IMR-90 (cell line): ENCODE measurements at regions not wholly inside any gene's neighbourhood (a gene's known extent, or its start where the extent isn't known, plus 50 kb on each side); places are given as distances from the start of the nearest gene placed in this dataset.

ENCODE experiments used
- ATAC-seq: fragments of 200-7000 bp; cut with Tn5 transposase; 2 replicates; pipeline ENCODE4 v1.9.1; 2020; ENCODE audit warnings: low read depth, mild to moderate bottlenecking, moderate library complexity
- BruUV-seq: library from RNA; stranded (reverse); fragments of 400-500 nt; replicated peaks from 2 replicates; lab custom pipeline; 2021; lab: Mats Ljungman, UMichigan
- CTCF ChIA-PET: fragments of 300-600 bp; formaldehyde crosslinking; extraction: SDS; loops from one replicate; lab custom pipeline; 2021; ENCODE audit warnings: antibody characterized with exemption; lab: Yijun Ruan, JAX
- POLR2A ChIA-PET: fragments of 300-600 bp; sonication (Branson Sonifier 250); formaldehyde crosslinking; loops from one replicate; lab custom pipeline; 2022; ENCODE audit warnings: antibody characterized with exemption; ENCODE audit not compliant: unreplicated experiment; lab: Charles Lee
- DNase-seq: peaks from one replicate; pipeline ENCODE4 v3.0.0; 2013
- H2AFZ ChIP-seq: replicated peaks from 2 replicates; pipeline ENCODE3; 2013; ENCODE audit warnings: low read length, mild to moderate bottlenecking; ENCODE audit not compliant: poor library complexity
- H2AK5ac ChIP-seq: 2 replicates; pipeline ENCODE4 v1.6.1; 2013; ENCODE audit warnings: low read depth, low read length, inconsistent platforms
- H2AK9ac ChIP-seq: replicated peaks from 2 replicates; pipeline ENCODE3; 2013; ENCODE audit warnings: mild to moderate bottlenecking, low read depth, low read length, moderate library complexity; ENCODE audit not compliant: poor library complexity
- H2BK120ac ChIP-seq: 2 replicates; pipeline ENCODE4 v1.6.1; 2013; ENCODE audit warnings: low read depth, low read length, inconsistent platforms
- H2BK15ac ChIP-seq: 3 replicates; pipeline ENCODE4 v1.6.1; 2013; ENCODE audit warnings: low read depth, low read length, inconsistent platforms
- H2BK20ac ChIP-seq: 2 replicates; pipeline ENCODE4 v1.6.1; 2013; ENCODE audit warnings: low read depth, mild to moderate bottlenecking, inconsistent platforms, low read length, moderate library complexity
- H2BK5ac ChIP-seq: 2 replicates; pipeline ENCODE4 v1.6.1; 2013; ENCODE audit warnings: mild to moderate bottlenecking, low read depth, low read length, inconsistent platforms; ENCODE audit not compliant: poor library complexity, severe bottlenecking
- H3K14ac ChIP-seq: replicated peaks from 2 replicates; pipeline ENCODE4 v1.6.1; 2013; ENCODE audit warnings: low read depth, low read length, inconsistent platforms
- H3K18ac ChIP-seq: 2 replicates; pipeline ENCODE4 v1.6.1; 2013; ENCODE audit warnings: low read depth, low read length, control low read depth
- H3K23ac ChIP-seq: 2 replicates; pipeline ENCODE4 v1.6.1; 2013; ENCODE audit warnings: low read depth, low read length, inconsistent platforms
- H3K27ac ChIP-seq: 2 replicates; pipeline ENCODE4 v1.5.1; 2013; ENCODE audit warnings: mild to moderate bottlenecking, control low read depth, low read length; ENCODE audit not compliant: insufficient read depth
- H3K27me3 ChIP-seq: 2 replicates; pipeline ENCODE4 v1.6.1; 2013; ENCODE audit warnings: low read length; ENCODE audit not compliant: control insufficient read depth, insufficient read depth
- H3K36me3 ChIP-seq: 2 replicates; pipeline ENCODE4 v1.6.1; 2013; ENCODE audit warnings: low read length, mixed read lengths; ENCODE audit not compliant: control insufficient read depth, insufficient read depth
- H3K4ac ChIP-seq: 2 replicates; pipeline ENCODE4 v1.6.1; 2013; ENCODE audit warnings: low read depth, low read length, inconsistent platforms
- H3K4me1 ChIP-seq: 2 replicates; pipeline ENCODE4 v1.6.1; 2013; ENCODE audit warnings: low read length, mixed read lengths; ENCODE audit not compliant: control insufficient read depth, insufficient read depth
- H3K4me2 ChIP-seq: 2 replicates; pipeline ENCODE4 v1.6.1; 2013; ENCODE audit warnings: low read depth, mild to moderate bottlenecking, control low read depth, low read length, moderate library complexity
- H3K4me3 ChIP-seq: 2 replicates; pipeline ENCODE4 v1.5.1; 2013; ENCODE audit warnings: low read depth, mild to moderate bottlenecking, control low read depth, low read length, moderate library complexity; ENCODE audit not compliant: insufficient read depth
- H3K56ac ChIP-seq: 2 replicates; pipeline ENCODE4 v1.6.1; 2013; ENCODE audit warnings: low read length, inconsistent platforms; ENCODE audit not compliant: insufficient read depth; ENCODE audit errors: extremely low read depth
- H3K79me1 ChIP-seq, 2 experiments: 2 replicates each; pipeline ENCODE4 v1.6.1; 2013; ENCODE audit warnings: low read length in 2 of 2, inconsistent platforms in 1 of 2, low read depth in 1 of 2
- H3K9ac ChIP-seq: 2 replicates; pipeline ENCODE4 v1.6.1; 2013; ENCODE audit warnings: low read depth, low read length, control low read depth
- H3K9me1 ChIP-seq: 2 replicates; pipeline ENCODE4 v1.6.1; 2013; ENCODE audit warnings: low read length, inconsistent platforms; ENCODE audit not compliant: insufficient read depth
- H3K9me3 ChIP-seq: 2 replicates; pipeline ENCODE4 v1.6.1; 2013; ENCODE audit warnings: low read length; ENCODE audit not compliant: control insufficient read depth, insufficient read depth
- H4K20me1 ChIP-seq: 2 replicates; pipeline ENCODE4 v1.6.1; 2013; ENCODE audit warnings: low read length, inconsistent platforms; ENCODE audit not compliant: insufficient read depth
- H4K5ac ChIP-seq: 2 replicates; pipeline ENCODE4 v1.6.1; 2013; ENCODE audit warnings: mild to moderate bottlenecking, low read depth, low read length, control low read depth
- H4K8ac ChIP-seq, 2 experiments: 2 replicates each; pipeline ENCODE4 v1.6.1; 2013; ENCODE audit warnings: low read depth in 2 of 2, low read length in 2 of 2, control low read depth in 1 of 2, inconsistent platforms in 1 of 2
- H4K91ac ChIP-seq: 2 replicates; pipeline ENCODE4 v1.6.1; 2013; ENCODE audit warnings: low read depth, low read length, inconsistent platforms; ENCODE audit not compliant: insufficient read depth
- CHD1 ChIP-seq: IDR thresholded peaks from 2 replicates; pipeline ENCODE4 v1.6.1; 2012; ENCODE audit warnings: low read depth, low read length, improper control_type of control experiment
- POLR2A ChIP-seq: IDR thresholded peaks from 2 replicates; pipeline ENCODE4 v1.6.1; 2012; ENCODE audit warnings: mild to moderate bottlenecking, low read depth, low read length
- RAD21 ChIP-seq: IDR thresholded peaks from 2 replicates; pipeline ENCODE4 v1.6.1; 2012; ENCODE audit warnings: low read length, improper control_type of control experiment
- SMC3 ChIP-seq: fragments of 150-350 bp; IDR thresholded peaks from 2 replicates; pipeline ENCODE4 v1.6.1; 2016; ENCODE audit warnings: low read depth, mild to moderate bottlenecking, antibody characterized with exemption, low read length, moderate library complexity
- WGBS, 2 experiments: methylation state at CpG; one replicate each; pipeline versions ENCODE4 v1.1.5 to v1.1.7; 2013; ENCODE audit warnings: missing lambda C conversion rate in 2 of 2; ENCODE audit not compliant: insufficient read length in 1 of 2; ENCODE audit errors: extremely low coverage in 2 of 2; 5-methylcytosine and 5-hydroxymethylcytosine counted together
- dilution Hi-C: fragments of 300-500 bp; cut with HindIII; formaldehyde crosslinking; loops from one replicate; pipeline ENCODE4 v1.14.3; 2018; ENCODE audit warnings: low sequenced_read_pairs; ENCODE audit not compliant: unreplicated experiment
- in situ Hi-C: fragments of 300-500 bp; cut with MboI; formaldehyde crosslinking; loops from 3 replicates; pipeline ENCODE4 v1.14.3; 2019; ENCODE audit warnings: low sequenced_read_pairs, inconsistent platforms, mixed read lengths
- intact Hi-C: fragments of 100-400 bp; cut with micrococcal nuclease; formaldehyde crosslinking; loops from 2 replicates; pipeline ENCODE4 v1.10.0; 2022

DNA sequence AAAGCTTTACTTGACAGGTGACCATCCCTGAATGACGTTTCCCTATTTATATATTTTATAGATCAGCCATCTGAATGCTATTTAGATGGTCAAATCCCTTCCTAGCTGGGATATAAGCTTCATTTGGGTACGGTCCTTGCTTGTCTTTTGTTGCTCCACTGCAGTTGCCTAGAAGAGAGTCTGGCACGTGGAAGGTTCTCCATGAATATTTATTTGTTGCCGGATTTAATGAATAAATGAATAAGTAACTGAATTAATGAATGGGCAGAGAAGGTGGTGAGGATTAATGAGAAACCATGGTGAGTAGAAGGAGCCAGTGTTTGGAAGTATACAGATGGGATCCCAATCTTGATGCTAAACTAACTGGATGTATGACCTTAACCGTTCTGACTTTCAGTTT, 222.1 kb downstream of the LPIN1 start:
- H3K4me3 ChIP-seq = no peak overlapping the region
- H3K79me1 ChIP-seq = no peaks in the 10 kb centered on the region
- no peak overlapping the region for H3K14ac ChIP-seq
- H2BK120ac ChIP-seq = no peak overlapping the region
- CTCF ChIA-PET = no interaction called here
- no peak for DNase-seq
- no peak overlapping the region for H3K23ac ChIP-seq
- no TSS peak for BruUV-seq
- no peaks in the 10 kb centered on the region for H3K36me3 ChIP-seq
- no peak overlapping the region for H3K18ac ChIP-seq
- no peak overlapping the region for H3K4me2 ChIP-seq
- ATAC-seq = no peak
- no peak overlapping the region for H2BK5ac ChIP-seq
- H2BK15ac ChIP-seq = no peak overlapping the region
- H2BK20ac ChIP-seq = no peak overlapping the region
- no peak overlapping the region for H3K27ac ChIP-seq
- 100% methylated on average over 1 of the region's 5 CpGs; no CpG with 5 or more reads in 1 of the 2 experiments for WGBS, 2 experiments
- H2AK5ac ChIP-seq = no peak overlapping the region
- no peaks in the 10 kb centered on the region for H3K4me1 ChIP-seq
- intact Hi-C loops = no loop called here
- H3K9me3 ChIP-seq = peaks cover 3% of the 10 kb centered on the region; the same call in 1 of the 2 replicates
- H3K9me1 ChIP-seq = no peaks in the 10 kb centered on the region
- H3K9ac ChIP-seq = no peak overlapping the region
- no peaks in the 10 kb centered on the region for H3K27me3 ChIP-seq
- no peak overlapping the region for H3K4ac ChIP-seq
- no peaks in the 10 kb centered on the region for H4K20me1 ChIP-seq
- H4K91ac ChIP-seq = no peak overlapping the region
- POLR2A ChIA-PET = no interaction called here
- H2AK9ac ChIP-seq = no peak overlapping the region
- no peak overlapping the region for H4K8ac ChIP-seq
- no peak overlapping the region for H3K56ac ChIP-seq
- dilution Hi-C loops = no loop called here
- in situ Hi-C loops = no loop called here
- H2AFZ ChIP-seq = no peak overlapping the region
- TF ChIP-seq RAD21 (no peak), SMC3 (no peak), POLR2A (no peak), CHD1 (no peak)
- no peak overlapping the region for H4K5ac ChIP-seq
